GM12872 (cell line): ENCODE measurements at regions not wholly inside any gene's neighbourhood (a gene's known extent, or its start where the extent isn't known, plus 50 kb on each side); places are given as distances from the start of the nearest gene placed in this dataset.

ENCODE experiments used
- CTCF ChIP-seq: IDR thresholded peaks from 3 replicates; pipeline ENCODE4 v1.5.1; 2011; ENCODE audit warnings: low read depth, mild to moderate bottlenecking, low read length, moderate library complexity; ENCODE audit not compliant: insufficient read depth

- TF ChIP-seq CTCF = no peak
Observed at GRCh38 chr6:14335071-14335470, 217.5 kb downstream of the CD83 start.

- no peak for TF ChIP-seq CTCF
Observed at GRCh38 chr6:14337152-14337551, 219.6 kb downstream of the CD83 start.

GRCh38 chr6:14339172-14339571, 221.6 kb downstream of the CD83 start:
- no peak for TF ChIP-seq CTCF

GRCh38 chr6:14339711-14340584, 222.4 kb downstream of the CD83 start:
- TF ChIP-seq CTCF = no peak

GRCh38 chr6:14344486-14344885, 226.9 kb downstream of the CD83 start:
- no peak for TF ChIP-seq CTCF

- TF ChIP-seq CTCF = no peak
Observed at GRCh38 chr6:14348389-14348788, 230.8 kb downstream of the CD83 start.

- TF ChIP-seq CTCF = no peak
Observed at GRCh38 chr6:14349507-14349906, 231.9 kb downstream of the CD83 start.

- no peak for TF ChIP-seq CTCF
Observed at GRCh38 chr6:14350210-14350609, 232.6 kb downstream of the CD83 start.
